HG02970 (cell line): ENCODE measurements at regions not wholly inside any gene's neighbourhood (a gene's known extent, or its start where the extent isn't known, plus 50 kb on each side); places are given as distances from the start of the nearest gene placed in this dataset.

Experiments
- ATAC-seq: cut with Tn5 transposase; IDR thresholded peaks from one replicate; pipeline ENCODE4 v1.9.1; 2021; ENCODE audit warnings: mild to moderate bottlenecking, moderate library complexity, moderate number of reproducible peaks; ENCODE audit not compliant: unreplicated experiment, low FRiP score

DNA sequence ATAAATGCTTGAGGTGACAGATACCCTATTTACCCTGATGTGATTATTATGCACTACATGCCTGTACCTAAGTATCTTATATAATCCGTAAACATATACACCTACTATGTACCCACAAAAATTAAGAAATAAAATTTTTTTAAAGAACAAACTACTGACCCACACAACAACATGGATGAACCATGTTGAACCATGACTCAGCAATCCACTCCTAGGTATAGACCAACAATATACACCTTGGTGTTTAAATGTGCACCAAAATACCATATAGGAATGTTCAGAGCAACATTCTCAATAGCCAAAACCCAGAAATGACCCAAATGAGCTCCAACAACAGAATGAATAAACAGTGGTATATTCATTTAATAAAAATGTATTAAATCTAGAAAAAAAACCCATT, 245.1 kb downstream of the GXYLT1 start:
- no peak for ATAC-seq

DNA sequence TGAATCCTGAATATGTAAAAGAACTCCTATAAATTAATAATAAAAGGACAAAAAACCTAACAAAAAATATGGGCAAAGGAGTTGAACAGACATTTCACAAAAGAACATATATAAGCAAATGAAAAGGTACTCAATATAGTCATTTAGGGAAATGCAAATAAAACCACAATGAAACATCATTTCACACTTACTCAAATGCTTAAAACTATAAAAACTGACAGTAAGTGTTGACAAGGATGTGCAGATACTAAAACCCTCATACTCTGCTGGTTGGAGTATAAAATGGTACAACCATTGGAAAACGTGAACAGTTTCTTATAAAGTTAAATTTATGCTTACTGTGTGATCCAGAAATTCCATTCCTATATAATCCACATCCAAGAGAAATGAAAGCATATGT, 247.1 kb downstream of the GXYLT1 start:
- no peak for ATAC-seq

DNA sequence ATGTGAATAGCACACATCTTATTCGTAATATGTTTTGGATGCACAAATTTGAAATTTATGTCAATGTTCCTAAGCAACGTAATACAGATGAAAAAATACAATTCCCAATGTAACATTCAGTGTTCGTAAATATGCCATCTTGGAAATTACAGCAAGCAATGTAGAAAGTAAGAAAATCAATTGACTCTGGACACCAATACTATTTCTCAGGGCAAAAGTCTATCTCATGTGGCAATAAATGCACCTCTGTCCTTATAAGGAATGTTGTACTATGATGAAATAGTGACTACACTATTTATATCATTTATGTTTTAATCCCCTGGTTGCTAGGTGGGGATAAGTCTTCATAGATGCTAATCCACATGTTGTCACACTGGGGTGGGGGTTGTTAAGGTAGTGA, 251.2 kb downstream of the GXYLT1 start:
- ATAC-seq = no peak

DNA sequence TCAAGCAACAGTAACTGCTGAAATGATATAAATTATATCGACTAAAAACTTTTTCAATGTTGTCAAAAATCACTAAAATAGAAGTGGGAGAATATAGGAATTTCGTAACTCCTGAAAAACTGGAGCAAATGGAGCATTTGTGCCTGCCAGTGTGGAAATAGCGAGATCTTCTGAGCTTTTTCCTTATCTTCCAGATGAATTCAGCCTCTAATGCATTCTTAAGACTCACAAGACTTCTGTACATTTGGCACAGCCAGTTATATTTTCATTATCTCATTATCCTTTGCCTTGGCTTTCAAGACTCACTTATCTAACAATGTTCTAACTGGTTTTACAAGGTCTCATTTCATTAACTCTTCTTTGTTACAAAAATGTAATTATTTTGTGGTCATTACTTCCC, 252.4 kb downstream of the GXYLT1 start:
- no peak for ATAC-seq

DNA sequence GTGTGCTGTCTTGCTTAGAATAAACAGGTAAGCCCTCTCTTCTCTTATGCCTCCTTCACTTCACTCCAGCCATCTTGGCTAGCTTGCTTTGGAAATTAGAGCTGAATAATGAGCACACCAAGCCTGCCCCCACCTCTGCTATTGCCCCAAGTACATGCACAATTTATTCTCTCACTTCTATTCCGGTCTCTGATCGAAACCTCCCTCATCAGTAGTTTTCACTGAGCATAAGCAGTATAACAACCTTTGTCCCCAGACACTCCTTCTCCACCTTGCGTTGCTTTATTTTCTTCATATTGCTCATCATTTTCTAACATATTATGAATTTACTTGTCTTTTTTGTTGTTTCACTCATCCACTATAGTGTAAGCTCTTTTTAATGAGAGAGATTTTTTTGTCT, 253.4 kb downstream of the GXYLT1 start:
- no peak for ATAC-seq

DNA sequence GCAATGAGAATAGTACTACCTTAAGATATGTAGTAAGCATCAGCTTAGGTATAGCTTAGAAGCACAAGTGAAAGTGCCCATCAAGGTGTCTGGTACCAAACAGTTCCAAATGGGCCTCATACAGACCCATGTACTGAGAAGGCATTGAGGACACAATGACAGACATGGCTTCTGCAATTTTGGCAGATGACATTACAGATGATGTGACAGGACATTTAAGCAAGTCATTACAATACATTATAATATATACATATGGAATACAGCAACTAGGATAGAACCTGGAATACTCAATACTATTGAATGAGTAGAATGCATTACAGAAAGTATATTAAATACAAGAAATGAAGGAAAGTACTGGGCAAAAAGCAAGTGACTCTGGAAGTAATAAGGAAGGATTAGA, 256.4 kb downstream of the GXYLT1 start:
- ATAC-seq = no peak

DNA sequence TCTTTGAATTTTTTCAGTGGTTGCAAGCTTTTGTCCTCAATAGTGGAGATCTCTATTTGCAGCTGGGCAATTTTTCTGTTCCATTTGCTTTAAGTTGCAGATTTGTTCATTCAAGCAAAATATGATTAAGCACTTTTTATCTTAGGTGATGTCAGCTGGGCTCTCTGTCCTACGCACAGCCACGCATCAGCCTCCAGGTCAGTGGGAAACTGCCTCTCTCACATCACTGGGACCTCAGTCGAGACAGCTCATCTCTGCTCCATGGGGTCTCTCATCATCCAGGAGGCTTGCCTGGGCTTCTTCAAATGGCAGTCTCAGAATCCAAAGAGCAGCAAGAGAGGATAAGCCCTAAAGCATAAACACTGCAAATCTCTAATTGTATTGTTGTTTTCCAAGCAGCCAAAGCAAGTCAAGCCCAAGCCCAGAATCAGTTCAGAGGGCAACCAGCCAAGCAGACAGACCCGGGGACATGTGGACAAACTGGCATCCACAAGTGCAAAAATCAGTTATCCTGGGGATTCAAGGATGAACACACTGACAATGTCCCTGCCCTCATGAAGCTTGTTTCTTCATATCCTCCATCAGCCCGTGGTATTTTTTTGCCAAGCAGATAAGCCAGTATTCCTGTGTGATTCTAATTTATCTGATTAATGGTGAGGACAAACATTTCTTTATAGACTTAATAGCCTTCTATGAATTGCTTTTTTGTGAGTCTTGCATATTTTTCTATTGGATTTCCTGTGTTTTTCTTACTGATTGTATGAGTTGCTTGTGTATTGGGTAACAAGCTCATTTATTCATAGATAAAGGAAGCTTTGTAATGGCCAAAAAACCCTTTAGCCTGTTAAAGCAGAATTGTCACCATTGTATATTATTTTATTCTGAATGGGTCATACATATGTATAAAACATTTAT, 262.5 kb downstream of the GXYLT1 start:
- no peak for ATAC-seq

DNA sequence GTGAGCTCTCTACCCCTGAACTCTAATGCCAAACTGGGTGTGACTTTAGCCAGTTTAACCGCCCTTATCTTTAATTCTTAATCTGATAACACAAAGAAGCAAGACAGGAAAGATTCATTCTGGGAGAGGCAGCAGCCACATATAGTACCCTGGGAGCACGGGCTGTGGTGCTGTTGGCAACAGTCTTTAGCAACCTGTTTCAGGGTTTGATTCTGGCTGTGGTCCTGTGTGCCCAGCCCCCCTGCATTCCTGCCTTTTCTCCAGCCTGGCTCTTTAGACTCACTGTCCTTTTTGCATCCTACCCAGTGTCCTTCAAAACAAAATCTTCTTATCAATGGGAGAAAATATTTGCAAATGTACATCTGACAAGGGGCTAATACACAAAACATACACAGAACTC, 275.2 kb downstream of the GXYLT1 start:
- ATAC-seq = no peak

DNA sequence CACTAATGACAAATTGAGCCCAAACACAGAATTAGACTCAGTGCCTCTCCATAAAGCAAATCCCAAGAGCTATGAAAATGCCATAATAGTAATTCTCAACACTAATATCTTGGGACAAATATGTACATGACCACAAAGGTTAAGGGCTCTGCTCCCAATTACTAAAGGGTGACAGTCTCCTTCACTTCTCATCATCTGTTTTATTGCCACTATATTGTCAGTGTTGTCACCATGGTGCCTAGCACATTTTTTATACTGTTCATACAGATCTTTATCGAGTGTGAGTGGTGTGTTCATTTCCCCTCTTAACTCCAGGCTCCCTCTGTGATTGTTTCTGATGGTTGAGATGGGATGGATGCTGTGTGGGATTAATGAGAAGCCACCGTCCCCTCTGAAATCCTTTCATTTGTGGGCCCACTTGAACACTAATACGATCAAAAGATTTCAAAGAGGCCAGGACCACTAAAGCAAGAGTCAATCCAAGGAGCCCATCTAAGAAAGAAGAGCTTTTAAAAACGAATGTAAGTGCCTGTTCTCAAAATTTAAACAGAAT, 277.7 kb downstream of the GXYLT1 start:
- ATAC-seq = no peak

DNA sequence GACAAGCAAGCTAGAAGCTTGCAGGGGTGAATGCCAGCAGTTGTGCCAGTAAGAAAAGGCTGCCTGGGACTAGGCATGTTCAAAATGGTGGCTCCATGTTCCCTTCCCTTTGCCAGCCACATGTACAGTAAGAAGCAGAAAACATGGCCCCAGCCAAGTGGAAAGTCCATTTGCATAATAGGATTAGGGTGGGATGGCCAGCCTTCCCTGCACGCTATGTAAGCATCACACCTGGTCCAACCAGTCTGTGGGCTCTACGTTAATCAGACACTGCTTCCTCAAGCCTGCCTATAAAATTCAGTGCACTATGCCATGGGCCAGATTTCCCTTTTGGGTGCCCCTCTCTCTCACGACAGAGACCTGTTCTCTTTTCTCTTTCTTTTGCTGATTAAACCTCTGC, 288.4 kb downstream of the GXYLT1 start:
- no peak for ATAC-seq

DNA sequence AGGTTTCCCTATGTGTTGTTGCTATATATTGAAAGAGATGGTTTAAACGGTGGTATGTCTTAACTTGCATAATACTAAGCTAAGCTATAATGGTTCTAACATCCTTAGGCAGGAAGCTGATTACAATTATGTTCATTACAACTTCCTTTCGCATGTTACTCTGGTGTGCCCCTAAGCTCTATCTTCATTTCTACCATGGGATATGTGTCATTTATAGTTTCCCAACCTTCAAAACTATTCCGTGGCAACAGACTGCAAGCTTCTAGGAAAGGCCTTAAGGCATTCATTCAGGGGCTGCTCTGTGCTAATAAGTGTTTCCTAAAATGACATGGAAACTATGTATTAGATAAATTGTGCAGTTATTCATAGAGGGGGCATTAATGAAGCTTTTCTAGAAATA, 294.6 kb downstream of the GXYLT1 start:
- ATAC-seq = no peak

DNA sequence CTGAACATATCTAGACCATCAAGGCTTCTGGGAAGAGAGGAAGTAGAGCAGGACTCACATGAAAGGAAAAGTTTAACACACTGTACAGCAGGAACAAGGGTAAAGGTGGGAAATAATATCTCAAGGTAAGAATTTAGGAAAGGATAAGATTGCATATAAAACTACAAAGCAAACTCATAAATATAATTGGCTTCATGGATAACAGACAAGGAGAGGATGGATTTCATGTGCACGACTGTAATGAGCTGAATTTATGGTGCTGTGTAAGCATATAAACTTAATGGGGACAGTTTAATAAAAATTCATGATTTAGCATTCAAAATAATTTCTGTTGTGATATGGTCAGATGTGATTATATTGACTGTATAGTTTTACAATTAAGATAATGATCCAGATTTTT, 298.0 kb downstream of the GXYLT1 start:
- no peak for ATAC-seq

DNA sequence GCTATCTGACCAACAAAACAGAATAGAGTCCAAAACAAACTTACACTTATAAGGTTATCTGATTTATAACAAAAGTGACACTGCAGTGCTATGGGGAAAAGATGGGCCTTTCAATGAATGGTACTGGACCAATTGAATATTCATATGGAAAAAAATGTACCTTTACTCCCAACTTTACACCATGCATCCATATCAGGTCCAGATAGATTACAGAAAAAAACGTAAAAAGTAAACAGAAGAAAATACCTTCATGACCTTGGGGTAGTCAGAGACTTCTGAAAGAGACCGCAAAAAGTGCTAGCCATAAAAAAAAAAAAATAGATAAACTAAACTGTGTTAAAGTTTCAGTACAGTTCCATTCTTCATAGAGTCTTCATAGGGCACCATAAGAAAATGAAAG, 308.3 kb downstream of the GXYLT1 start:
- no peak for ATAC-seq

DNA sequence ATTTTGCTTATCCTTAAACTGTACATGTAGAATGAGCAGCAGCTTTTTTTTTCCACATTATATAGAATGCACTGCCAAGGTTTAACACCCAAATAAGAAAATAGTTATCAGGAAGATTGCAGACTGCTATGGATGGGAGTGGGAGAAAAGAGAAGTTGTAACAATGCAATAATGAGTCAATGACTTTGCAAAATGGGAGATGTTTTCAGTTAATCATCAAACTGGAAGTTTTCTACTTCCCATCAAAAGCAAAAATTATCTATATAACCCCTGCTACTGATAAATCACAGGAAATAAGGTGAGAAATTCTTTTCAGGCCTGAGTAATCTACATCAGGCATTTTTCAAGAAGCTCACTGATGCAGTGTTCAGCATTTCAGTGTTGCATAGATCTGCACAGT, 309.1 kb downstream of the GXYLT1 start:
- no peak for ATAC-seq

DNA sequence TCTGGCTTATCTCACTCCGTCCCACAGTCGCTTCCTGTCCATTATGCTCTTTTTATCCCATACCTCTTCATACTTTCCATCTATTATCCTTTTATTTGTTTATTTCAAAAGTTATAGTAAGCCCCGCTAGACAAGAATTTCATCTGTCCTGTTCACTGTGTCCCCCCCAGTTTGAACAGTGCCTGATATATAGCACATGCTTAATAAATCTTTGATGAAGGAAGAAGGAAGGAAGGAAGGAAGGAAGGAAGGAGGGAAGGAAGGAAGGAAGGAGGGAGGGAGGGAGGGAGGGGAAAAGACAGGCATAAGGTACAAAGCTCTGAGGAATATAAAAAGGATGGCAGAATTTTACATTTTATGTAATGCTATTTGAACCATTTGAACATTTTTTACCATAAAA, 324.7 kb downstream of the GXYLT1 start:
- no peak for ATAC-seq

DNA sequence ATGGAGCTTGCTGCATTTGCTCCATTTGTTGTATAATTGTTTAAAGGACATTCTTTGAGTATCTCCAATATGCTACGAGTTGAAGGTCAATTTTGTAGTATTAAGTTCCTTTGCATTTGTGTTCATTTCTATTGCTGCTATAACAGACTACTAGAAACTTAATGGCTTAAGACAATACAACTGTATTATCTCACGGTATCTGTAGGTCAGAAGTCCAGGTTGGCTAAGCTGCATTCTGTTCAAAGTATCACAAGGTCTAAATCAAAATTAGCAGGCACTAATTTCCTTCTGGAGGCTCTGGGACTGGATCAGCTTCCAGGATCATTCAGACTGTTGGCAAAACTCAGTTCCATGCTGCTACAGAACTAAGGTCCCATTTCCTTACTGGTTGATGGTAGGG, 340.6 kb downstream of the GXYLT1 start:
- no peak for ATAC-seq

DNA sequence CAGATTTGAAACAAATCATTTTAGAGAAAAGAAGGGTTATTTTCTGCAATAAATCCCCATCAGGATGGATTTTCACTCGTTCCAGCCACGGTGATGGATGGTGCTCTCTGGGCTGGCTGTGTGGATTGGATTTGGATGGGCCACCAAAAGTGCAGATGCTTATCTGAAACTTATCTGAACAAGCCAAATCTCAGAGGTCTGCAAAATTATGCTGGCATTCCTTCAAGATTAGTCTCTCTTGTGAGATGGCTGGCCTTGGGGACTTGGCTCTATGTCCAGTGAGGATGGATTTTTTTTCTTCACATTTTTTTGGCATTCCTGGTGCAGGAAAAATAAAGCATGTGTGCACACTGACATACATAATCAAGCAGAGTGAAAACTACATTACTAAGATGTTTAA, 341.9 kb downstream of the GXYLT1 start:
- no peak for ATAC-seq

DNA sequence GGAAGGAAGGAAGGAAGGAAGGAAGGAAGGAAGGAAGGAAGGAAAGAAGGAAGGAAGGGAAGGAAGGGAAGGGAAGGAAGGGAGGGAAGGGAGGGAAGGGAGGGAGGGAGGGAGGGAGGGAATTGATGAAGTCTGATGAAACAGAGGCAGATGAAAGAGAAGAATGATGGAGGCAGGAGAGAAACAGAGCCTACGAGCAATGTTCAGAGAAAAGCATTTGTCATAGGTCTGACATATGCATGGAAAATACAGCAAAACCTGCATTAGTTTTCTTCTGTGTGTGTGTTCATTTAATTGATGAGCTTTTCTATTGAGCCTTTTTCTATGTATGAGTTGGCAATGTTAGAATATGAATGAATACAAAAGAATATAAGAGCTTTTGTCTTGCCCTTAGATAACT, 343.4 kb downstream of the GXYLT1 start:
- no peak for ATAC-seq

DNA sequence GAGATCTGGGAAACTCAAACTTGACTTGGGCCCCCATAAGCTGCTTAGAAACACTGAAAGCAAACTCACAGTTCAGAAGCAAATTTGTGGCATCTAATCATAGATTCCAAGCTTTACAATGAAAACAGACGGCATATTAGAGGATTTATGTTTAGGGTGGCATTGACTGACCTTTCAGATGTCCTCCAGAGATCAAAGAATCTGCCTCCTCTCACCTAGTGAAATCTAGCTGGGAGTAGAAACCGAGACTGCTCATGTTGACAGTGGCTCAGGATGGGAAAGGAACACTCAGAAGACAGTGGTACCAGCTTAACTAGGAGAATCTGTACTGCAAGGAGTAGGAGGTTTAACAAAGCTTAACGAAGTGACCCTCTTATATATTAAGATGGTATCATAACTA, 345.0 kb downstream of the GXYLT1 start:
- no peak for ATAC-seq

DNA sequence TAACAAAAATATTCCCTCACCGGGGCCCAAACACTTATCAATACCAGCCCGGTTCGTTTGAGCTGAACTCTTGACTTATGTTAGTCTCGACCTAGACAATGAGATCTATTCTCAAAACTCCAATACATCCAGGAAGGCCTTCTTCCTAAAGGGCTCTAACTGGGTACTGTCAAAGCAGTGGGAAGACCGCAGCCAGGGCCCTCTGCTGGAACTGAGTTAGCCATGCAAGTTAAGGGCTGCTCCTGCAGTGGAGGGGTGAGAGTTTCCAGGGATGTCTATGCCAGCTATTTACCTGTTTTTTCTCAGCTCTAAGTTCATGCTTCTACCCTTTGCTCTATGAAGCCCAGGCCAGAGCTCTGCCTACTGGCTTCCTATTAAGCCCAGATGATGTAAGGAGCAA, 348.8 kb downstream of the GXYLT1 start:
- ATAC-seq = no peak

DNA sequence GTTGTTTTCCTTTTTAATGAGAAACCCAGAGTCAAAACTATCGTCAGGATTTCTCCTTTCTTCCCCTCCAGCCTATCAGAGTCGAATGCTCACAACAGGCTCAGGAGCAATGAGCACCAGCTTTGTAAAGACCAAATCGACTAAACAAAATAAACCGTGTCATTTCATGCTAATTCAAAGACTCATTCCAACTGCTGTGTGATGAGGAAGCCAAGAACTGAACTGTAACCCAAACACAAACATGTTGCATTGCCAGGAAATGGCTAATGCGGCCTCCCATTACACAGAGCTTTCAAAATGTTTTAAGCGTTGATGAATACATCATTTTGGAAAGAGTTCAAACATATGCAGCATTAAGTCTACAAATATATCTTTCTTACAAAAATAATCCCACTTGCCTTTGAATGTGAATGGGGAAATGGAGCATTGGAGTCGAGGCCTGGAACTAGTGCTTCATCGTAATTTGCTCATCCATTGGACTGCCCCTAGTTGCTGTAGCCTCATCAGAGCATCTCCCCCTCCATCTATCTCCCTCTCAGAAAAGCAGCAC, 349.5 kb downstream of the GXYLT1 start:
- no peak for ATAC-seq

DNA sequence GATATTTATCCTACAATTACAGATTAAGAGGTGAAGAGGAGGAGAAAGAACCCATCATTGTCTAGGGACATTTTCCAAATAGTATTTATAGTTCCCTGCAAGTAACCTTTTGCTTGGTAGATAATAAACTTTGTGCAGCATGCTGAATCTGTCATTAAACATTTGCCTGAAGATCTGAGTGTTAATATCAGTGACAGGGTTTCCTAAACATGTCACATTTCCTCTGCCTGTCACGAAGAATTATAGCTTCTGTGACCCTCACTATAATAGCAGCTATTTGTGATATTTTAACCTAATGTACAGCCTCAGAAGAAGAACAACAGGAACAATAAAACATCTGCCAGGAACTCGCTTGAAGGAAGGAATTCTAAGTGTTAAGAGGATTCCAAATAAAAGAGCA, 350.3 kb downstream of the GXYLT1 start:
- ATAC-seq = no peak
